BE2C (cell line): ENCODE measurements at regions not wholly inside any gene's neighbourhood (a gene's known extent, or its start where the extent isn't known, plus 50 kb on each side); places are given as distances from the start of the nearest gene placed in this dataset.

ENCODE experiments used
- DNase-seq: peaks from one replicate; pipeline ENCODE4 v3.0.0-alpha.2; 2020
- H3K27me3 ChIP-seq: fragments of 250-450 bp; sonication (Bioruptor Pico); 2 replicates; pipeline ENCODE4 v1.5.1; 2020; ENCODE audit warnings: mild to moderate bottlenecking
- H3K36me3 ChIP-seq: fragments of 250-450 bp; sonication (Bioruptor Pico); 2 replicates; pipeline ENCODE4 v1.5.1; 2020; ENCODE audit warnings: mild to moderate bottlenecking
- H3K4me1 ChIP-seq: fragments of 250-450 bp; sonication (Bioruptor Pico); 2 replicates; pipeline ENCODE4 v1.5.1; 2020
- H3K4me3 ChIP-seq: 2 replicates; pipeline ENCODE4 v1.5.1; 2011; ENCODE audit warnings: low read depth, low read length
- H3K9me3 ChIP-seq: fragments of 250-450 bp; sonication (Bioruptor Pico); 2 replicates; pipeline ENCODE4 v1.5.1; 2020
- CTCF ChIP-seq: IDR thresholded peaks from 2 replicates; pipeline ENCODE4 v1.5.1; 2012; ENCODE audit warnings: mild to moderate bottlenecking, low read depth, low read length

GRCh38 chr20:7361321-7361720 is 578.9 kb downstream of the HAO1 start:
- no peak for TF ChIP-seq CTCF
- H3K27me3 ChIP-seq, result no peaks in the 10 kb centered on the region
- no peak overlapping the region for H3K4me3 ChIP-seq
- no peaks in the 10 kb centered on the region for H3K9me3 ChIP-seq
- DNase-seq, result no peak
- H3K4me1 ChIP-seq, result no peaks in the 10 kb centered on the region
- no peaks in the 10 kb centered on the region for H3K36me3 ChIP-seq

DNA sequence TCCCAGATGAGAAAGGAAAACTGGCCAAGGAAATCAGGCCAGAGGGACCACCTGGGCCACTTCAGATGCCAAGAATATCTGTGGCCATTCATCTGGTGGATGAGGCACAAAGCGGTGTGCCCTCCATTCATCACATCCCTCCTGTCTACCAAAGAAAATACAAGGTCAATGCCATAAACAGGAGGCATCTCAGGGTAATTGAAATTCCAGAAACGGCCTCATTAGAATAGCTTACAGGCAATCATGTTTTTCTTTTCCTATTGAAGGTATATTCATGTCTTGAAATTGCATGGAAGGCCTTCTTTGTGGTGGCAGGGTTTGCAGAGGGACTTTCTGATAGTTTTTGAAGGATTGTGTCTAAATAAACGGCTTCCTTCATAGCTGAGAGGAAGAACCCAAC is 578.3 kb downstream of the HAO1 start:
- no peaks in the 10 kb centered on the region for H3K4me1 ChIP-seq
- TF ChIP-seq CTCF, result no peak
- H3K27me3 ChIP-seq, result no peaks in the 10 kb centered on the region
- H3K9me3 ChIP-seq, result no peaks in the 10 kb centered on the region
- H3K36me3 ChIP-seq, result no peaks in the 10 kb centered on the region
- no peak for DNase-seq
- no peak overlapping the region for H3K4me3 ChIP-seq

DNA sequence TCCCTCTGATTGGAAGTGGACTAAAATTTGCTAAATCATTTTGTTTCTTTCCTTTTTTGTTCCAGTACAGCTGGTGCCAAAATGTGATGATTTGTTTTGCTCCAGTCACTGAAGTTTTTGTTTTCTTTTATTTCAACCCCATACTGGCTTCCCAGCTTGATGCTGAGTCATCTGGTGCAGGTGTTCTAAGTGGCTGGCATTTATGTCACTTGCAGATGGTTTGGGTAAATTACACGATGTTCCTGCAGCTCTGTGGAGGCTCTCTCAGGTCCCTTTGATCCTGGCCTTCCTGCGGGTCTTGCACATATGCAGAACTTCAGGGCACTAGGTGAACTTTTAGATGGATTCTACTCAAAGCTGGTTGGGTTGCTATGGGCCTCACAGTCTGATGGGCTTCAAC is 577.7 kb downstream of the HAO1 start:
- H3K9me3 ChIP-seq, result no peaks in the 10 kb centered on the region
- H3K27me3 ChIP-seq, result no peaks in the 10 kb centered on the region
- no peak for TF ChIP-seq CTCF
- no peaks in the 10 kb centered on the region for H3K4me1 ChIP-seq
- no peaks in the 10 kb centered on the region for H3K36me3 ChIP-seq
- no peak overlapping the region for H3K4me3 ChIP-seq
- no peak for DNase-seq

GRCh38 chr20:7366189-7366588 is 574.1 kb downstream of the HAO1 start:
- TF ChIP-seq CTCF, result no peak
- H3K27me3 ChIP-seq, result no peaks in the 10 kb centered on the region
- H3K4me1 ChIP-seq, result no peaks in the 10 kb centered on the region
- no peaks in the 10 kb centered on the region for H3K9me3 ChIP-seq
- no peaks in the 10 kb centered on the region for H3K36me3 ChIP-seq
- H3K4me3 ChIP-seq, result no peak overlapping the region
- no peak for DNase-seq

GRCh38 chr20:7371518-7372163 is 568.6 kb downstream of the HAO1 start:
- TF ChIP-seq CTCF, result no peak
- Histone ChIP-seq H3K9me3 (no peaks in the 10 kb centered on the region), H3K36me3 (no peaks in the 10 kb centered on the region), H3K4me1 (no peaks in the 10 kb centered on the region), H3K4me3 (no peak overlapping the region), H3K27me3 (no peaks in the 10 kb centered on the region)
- no peak for DNase-seq

DNA sequence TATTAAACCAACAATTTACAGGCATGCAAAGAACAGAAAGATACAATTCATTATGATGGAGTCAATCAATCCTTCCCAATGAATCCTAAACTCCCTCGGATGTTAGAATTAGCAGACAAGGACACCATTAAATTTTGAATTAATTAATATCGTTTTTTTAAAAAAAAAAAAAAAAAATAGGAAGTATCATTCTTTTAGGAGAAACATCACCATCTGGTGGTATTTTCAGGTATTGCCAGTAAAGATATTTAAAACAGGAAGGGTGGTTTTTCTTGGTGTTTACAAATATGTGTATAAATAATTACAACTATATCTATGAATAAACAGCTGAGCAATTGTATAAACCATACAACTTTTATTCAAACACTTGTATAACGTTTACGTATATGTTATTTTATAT is 564.4 kb downstream of the HAO1 start:
- no peak for DNase-seq

More for the DNA sequence above, 564.4 kb downstream of the HAO1 start:
- Histone ChIP-seq H3K4me3 (no peak overlapping the region), H3K9me3 (no peaks in the 10 kb centered on the region), H3K4me1 (no peaks in the 10 kb centered on the region), H3K27me3 (no peaks in the 10 kb centered on the region), H3K36me3 (no peaks in the 10 kb centered on the region)
- TF ChIP-seq CTCF, result peak; percentile 37; the same call in 1 of the 2 replicates
